ENCODE measurements at regions not wholly inside any gene's neighbourhood (a gene's known extent, or its start where the extent isn't known, plus 50 kb on each side); places are given as distances from the start of the nearest gene placed in this dataset.

DNA sequence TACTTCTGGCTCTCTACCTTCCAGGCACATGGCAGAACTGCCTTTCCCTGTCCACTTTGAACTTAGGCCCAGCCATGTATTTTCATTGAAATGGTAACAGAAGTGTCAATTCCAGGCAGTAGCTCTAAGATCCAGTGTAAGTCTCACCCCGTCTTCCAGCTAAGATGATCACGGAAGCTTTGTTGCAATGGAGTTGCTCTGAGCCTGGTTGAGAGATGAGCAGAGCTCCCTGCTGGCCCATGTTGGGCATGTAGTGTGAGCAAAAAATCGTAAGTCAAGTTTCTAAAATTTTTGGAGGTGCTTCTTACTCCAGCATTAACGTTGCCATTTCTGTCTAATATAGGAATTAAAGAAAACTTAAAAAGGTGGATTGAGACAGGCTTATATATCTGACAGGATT lies 274.4 kb downstream of the IPMK start:
- Mint-ChIP-seq H3K27me3 (ENCODE audit: low read depth) (peaks cover 2% of the 10 kb centered on the region), H3K27ac (no peak overlapping the region), H3K4me3 (no peak overlapping the region), H3K4me1 (peaks cover 8% of the 10 kb centered on the region), H3K36me3 (no peaks in the 10 kb centered on the region), H3K9me3 (peaks cover 3% of the 10 kb centered on the region)
- no peak for DNase-seq (ENCODE audit: low spot score in 2 of 2, unreplicated experiment in 2 of 2)
- TF ChIP-seq, protein P1, sequence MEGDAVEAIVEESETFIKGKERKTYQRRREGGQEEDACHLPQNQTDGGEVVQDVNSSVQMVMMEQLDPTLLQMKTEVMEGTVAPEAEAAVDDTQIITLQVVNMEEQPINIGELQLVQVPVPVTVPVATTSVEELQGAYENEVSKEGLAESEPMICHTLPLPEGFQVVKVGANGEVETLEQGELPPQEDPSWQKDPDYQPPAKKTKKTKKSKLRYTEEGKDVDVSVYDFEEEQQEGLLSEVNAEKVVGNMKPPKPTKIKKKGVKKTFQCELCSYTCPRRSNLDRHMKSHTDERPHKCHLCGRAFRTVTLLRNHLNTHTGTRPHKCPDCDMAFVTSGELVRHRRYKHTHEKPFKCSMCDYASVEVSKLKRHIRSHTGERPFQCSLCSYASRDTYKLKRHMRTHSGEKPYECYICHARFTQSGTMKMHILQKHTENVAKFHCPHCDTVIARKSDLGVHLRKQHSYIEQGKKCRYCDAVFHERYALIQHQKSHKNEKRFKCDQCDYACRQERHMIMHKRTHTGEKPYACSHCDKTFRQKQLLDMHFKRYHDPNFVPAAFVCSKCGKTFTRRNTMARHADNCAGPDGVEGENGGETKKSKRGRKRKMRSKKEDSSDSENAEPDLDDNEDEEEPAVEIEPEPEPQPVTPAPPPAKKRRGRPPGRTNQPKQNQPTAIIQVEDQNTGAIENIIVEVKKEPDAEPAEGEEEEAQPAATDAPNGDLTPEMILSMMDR (IDR thresholded peaks at IDR 0.05; ENCODE audit: unreplicated experiment), result no peak

DNA sequence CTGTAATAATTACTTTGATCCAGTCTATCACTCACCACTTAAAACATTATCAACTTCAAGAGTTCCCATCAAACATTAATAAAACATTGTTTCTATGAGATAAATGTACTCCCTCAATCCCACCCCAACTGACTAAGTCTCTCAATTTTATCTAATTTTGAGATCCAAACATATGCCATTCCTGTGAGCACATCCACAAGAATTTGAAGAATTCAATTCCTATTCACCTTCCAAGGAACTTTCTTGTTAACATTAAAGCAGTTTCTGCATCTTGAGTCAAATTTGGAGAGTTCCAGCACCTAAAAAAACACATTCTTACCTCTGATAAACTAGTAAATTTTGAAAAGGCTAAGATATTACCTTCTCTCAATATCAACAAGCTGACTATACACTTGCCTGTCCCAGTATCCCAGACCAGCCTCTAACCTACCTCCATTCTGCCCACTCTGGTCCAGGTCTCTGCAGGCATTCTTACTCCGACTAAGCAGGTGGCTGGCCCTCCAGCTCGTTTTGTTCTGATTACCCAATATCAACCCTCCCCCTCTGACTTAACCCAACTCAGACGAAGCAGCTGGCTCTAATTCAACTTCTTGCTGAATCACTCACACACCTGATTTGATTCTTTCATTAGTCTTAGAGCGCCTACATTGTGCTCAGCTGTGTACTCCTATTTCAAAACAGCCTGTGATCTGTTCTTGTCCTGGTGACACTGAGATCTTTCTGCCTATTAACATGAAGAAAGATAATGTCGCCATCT lies 275.2 kb downstream of the IPMK start:
- DNase-seq (ENCODE audit: low spot score in 2 of 2, unreplicated experiment in 2 of 2), result no peak
- H3K4me3 Mint-ChIP-seq, result no peak overlapping the region
- no peaks in the 10 kb centered on the region for H3K36me3 Mint-ChIP-seq
- peaks cover 2% of the 10 kb centered on the region for H3K27me3 Mint-ChIP-seq (ENCODE audit: low read depth)
- TF ChIP-seq, protein P1 (IDR thresholded peaks at IDR 0.05; ENCODE audit: unreplicated experiment), result no peak
- H3K4me1 Mint-ChIP-seq, result peaks cover 8% of the 10 kb centered on the region
- peak overlapping the region; percentile 48 for H3K27ac Mint-ChIP-seq
- H3K9me3 Mint-ChIP-seq, result peaks cover 3% of the 10 kb centered on the region

DNA sequence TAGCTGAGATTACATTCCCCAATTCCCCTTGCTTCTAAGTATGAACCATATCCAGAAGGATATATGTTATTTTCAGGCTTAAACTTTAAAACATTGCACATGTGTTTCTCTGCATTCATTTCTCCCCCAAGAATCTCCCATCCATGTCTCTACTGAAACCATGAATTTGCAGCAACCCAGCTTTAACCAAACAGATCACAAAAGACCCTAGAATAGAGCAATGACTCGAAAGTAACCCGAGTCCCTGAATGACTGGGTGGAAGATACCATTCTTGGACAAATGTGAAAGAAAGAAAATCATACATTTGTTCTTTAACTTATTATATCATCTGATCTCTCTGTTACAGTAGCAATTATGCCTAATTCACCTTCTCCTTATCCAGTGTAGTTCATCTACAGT lies 278.7 kb downstream of the IPMK start:
- H3K36me3 Mint-ChIP-seq, result no peaks in the 10 kb centered on the region
- no peaks in the 10 kb centered on the region for H3K9me3 Mint-ChIP-seq
- H3K27ac Mint-ChIP-seq, result no peak overlapping the region
- no peak for DNase-seq (ENCODE audit: low spot score in 2 of 2, unreplicated experiment in 2 of 2)
- TF ChIP-seq, protein P1 (IDR thresholded peaks at IDR 0.05; ENCODE audit: unreplicated experiment), result no peak
- H3K4me1 Mint-ChIP-seq, result peaks cover 8% of the 10 kb centered on the region
- no peak overlapping the region for H3K4me3 Mint-ChIP-seq
- peaks cover 6% of the 10 kb centered on the region for H3K27me3 Mint-ChIP-seq (ENCODE audit: low read depth)

DNA sequence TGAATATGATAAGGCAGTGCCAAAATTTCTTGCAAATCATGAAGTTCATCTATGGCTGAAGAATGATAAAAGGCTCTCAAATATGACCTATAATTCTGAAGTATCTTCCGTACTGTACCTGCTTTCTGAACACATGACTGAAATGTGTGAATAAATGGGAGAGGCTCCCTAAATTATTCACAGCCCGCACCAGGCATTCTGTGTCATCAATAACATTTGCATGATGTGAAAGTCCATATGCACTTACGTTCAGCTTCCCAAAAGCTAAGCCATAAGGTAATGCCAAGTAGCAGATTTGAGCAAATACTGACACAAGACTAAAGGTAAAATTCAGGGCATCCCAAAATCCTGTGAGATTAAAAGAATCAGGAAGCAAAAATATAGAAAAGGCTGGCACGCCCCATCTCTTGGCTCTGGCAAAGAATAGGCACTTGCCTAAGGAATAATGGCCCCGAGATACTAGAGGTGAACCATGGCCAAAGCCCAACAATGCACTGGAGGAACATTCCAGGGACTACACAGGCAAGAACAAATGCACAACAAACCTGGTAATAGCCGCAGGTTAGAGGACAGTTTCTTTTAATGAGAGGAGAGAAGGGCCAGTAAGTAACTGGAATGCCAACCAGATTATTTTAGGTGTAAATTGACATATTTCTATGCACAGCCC lies 280.5 kb downstream of the IPMK start:
- TF ChIP-seq, protein P1 (IDR thresholded peaks at IDR 0.05; ENCODE audit: unreplicated experiment), result no peak
- Mint-ChIP-seq H3K27ac (no peak overlapping the region), H3K4me3 (no peak overlapping the region), H3K4me1 (peaks cover 3% of the 10 kb centered on the region), H3K36me3 (no peaks in the 10 kb centered on the region), H3K27me3 (ENCODE audit: low read depth) (peaks cover 6% of the 10 kb centered on the region), H3K9me3 (no peaks in the 10 kb centered on the region)
- no peak for DNase-seq (ENCODE audit: low spot score in 2 of 2, unreplicated experiment in 2 of 2)

DNA sequence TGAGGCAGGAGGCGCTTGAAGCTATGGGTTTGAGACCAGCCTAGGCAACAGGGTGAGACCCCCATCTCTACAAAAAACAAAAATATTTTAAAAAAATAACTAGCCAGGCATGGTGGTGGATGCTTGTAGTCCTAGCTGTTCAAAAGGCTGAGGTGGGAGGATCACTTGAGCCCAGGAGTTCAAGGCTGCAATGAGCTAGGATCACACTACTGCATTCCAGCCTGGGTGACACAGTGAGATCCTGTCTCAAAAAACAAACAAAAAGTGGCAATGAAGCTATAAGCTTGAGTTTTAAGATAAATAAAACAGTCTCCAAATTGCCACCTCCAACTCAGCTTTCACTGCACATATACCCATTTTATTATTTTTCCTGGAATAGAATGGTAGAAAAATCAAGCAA lies 281.3 kb downstream of the IPMK start:
- H3K27me3 Mint-ChIP-seq (ENCODE audit: low read depth), result peaks cover 6% of the 10 kb centered on the region
- H3K4me3 Mint-ChIP-seq, result no peak overlapping the region
- H3K27ac Mint-ChIP-seq, result no peak overlapping the region
- TF ChIP-seq, protein P1 (IDR thresholded peaks at IDR 0.05; ENCODE audit: unreplicated experiment), result no peak
- no peaks in the 10 kb centered on the region for H3K36me3 Mint-ChIP-seq
- peaks cover 3% of the 10 kb centered on the region for H3K4me1 Mint-ChIP-seq
- no peak for DNase-seq (ENCODE audit: low spot score in 2 of 2, unreplicated experiment in 2 of 2)
- no peaks in the 10 kb centered on the region for H3K9me3 Mint-ChIP-seq
